IPS-15b (cell line): ENCODE measurements at regions not wholly inside any gene's neighbourhood (a gene's known extent, or its start where the extent isn't known, plus 50 kb on each side); places are given as distances from the start of the nearest gene placed in this dataset.

ENCODE experiments used
- H3K27me3 ChIP-seq: one replicate; pipeline ENCODE4 v1.6.1; 2013; ENCODE audit warnings: low read length; ENCODE audit not compliant: control insufficient read depth, insufficient read depth
- H3K36me3 ChIP-seq: one replicate; pipeline ENCODE4 v1.6.1; 2013; ENCODE audit warnings: low read length; ENCODE audit not compliant: control insufficient read depth, insufficient read depth
- H3K4me1 ChIP-seq: one replicate; pipeline ENCODE4 v1.6.1; 2013; ENCODE audit warnings: mild to moderate bottlenecking, low read length; ENCODE audit not compliant: control insufficient read depth, insufficient read depth
- H3K4me3 ChIP-seq: one replicate; pipeline ENCODE4 v1.5.1; 2013; ENCODE audit warnings: low read depth, low read length
- H3K9ac ChIP-seq: one replicate; pipeline ENCODE4 v1.6.1; 2013; ENCODE audit warnings: low read depth, mild to moderate bottlenecking, low read length
- H3K9me3 ChIP-seq: one replicate; pipeline ENCODE4 v1.6.1; 2013; ENCODE audit warnings: mild to moderate bottlenecking, low read length; ENCODE audit not compliant: control insufficient read depth, insufficient read depth

- Histone ChIP-seq H3K4me1 (no peaks in the 10 kb centered on the region), H3K9ac (no peak overlapping the region), H3K9me3 (no peaks in the 10 kb centered on the region), H3K36me3 (no peaks in the 10 kb centered on the region), H3K27me3 (no peaks in the 10 kb centered on the region), H3K4me3 (no peak overlapping the region)
Measured at GRCh38 chr15:86016750-86017149, 62.9 kb upstream of the AGBL1 start.

DNA sequence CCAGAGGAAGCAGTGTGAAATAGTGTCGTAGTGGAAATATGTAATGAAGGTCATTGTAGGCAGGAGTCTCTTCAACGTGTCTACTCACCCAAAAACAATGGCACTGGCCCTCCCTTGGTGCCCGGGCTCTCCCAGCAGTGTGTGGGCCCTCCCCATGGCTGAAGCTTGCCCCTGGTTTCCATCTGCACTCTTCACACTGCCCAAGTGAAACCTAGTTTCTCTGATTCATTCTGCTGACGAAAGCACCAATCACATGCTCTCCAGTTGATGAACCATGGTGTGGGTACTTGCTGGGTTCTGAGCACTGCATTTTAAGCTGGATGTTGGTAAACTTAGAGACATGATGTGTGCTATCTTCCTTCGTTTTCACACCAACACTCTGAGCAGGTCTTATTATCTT lies 61.0 kb upstream of the AGBL1 start:
- H3K27me3 ChIP-seq = no peaks in the 10 kb centered on the region
- H3K4me3 ChIP-seq = no peak overlapping the region
- no peaks in the 10 kb centered on the region for H3K9me3 ChIP-seq
- H3K4me1 ChIP-seq = no peaks in the 10 kb centered on the region
- no peaks in the 10 kb centered on the region for H3K36me3 ChIP-seq
- no peak overlapping the region for H3K9ac ChIP-seq

- no peaks in the 10 kb centered on the region for H3K9me3 ChIP-seq
Measured at GRCh38 chr15:86021281-86022264, 58.1 kb upstream of the AGBL1 start.

DNA sequence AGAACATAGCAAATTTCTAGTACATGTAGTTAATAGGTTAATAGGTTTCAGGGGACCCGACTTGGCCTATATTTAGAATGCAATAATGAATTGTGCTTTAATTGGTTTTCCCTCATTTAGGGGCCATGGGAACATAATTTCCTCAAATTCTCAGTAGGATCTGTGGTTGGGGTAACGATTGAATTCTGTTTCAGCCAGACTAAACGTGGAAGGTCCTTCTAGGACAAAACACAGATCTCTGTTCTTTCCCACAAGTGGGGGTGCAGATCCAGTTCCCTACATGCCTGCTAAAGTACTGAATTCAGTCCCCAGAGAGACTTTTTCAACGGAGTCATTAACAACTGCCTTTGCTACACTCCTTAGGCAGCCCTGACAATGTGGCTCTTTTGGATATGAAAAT lies 50.7 kb upstream of the AGBL1 start:
- Histone ChIP-seq H3K9ac (no peak overlapping the region), H3K4me3 (no peak overlapping the region), H3K36me3 (no peaks in the 10 kb centered on the region), H3K9me3 (no peaks in the 10 kb centered on the region), H3K27me3 (no peaks in the 10 kb centered on the region), H3K4me1 (no peaks in the 10 kb centered on the region)

More at GRCh38 chr15:86021281-86022264, 58.1 kb upstream of the AGBL1 start:
- H3K4me1 ChIP-seq = no peaks in the 10 kb centered on the region
- H3K36me3 ChIP-seq = no peaks in the 10 kb centered on the region
- H3K9ac ChIP-seq = no peak overlapping the region
- H3K4me3 ChIP-seq = no peak overlapping the region
- no peaks in the 10 kb centered on the region for H3K27me3 ChIP-seq
